HFFc6 (cell line): ENCODE measurements at regions not wholly inside any gene's neighbourhood (a gene's known extent, or its start where the extent isn't known, plus 50 kb on each side); places are given as distances from the start of the nearest gene placed in this dataset.
"Not testable (repeated sequence)": the region's sequence is repeated elsewhere in the genome, so short reads cannot be mapped to it uniquely, and the experiment has no call there.

Experiments used
- DNase-seq: peaks from one replicate; pipeline ENCODE4 v3.0.0-alpha.2; 2018
- H3K27ac Mint-ChIP-seq: 2 replicates; pipeline ENCODE4 v1.8.0; 2020; ENCODE audit warnings: mild to moderate bottlenecking, mixed read lengths
- H3K27me3 Mint-ChIP-seq: 2 replicates; pipeline ENCODE4 v1.8.0; 2021; ENCODE audit warnings: mild to moderate bottlenecking, moderate library complexity, mixed read lengths; ENCODE audit not compliant: insufficient read depth
- H3K36me3 Mint-ChIP-seq: 2 replicates; pipeline ENCODE4 v1.8.0; 2021; ENCODE audit warnings: low read depth, mixed read lengths
- H3K4me1 Mint-ChIP-seq: 2 replicates; pipeline ENCODE4 v1.8.0; 2020; ENCODE audit warnings: low read depth, mixed read lengths
- H3K4me3 Mint-ChIP-seq: 2 replicates; pipeline ENCODE4 v1.8.0; 2020; ENCODE audit warnings: mild to moderate bottlenecking, moderate library complexity, mixed read lengths
- H3K9me3 Mint-ChIP-seq: 2 replicates; pipeline ENCODE4 v1.8.0; 2020; ENCODE audit warnings: mild to moderate bottlenecking, mixed read lengths
- CTCF ChIP-seq: fragments of 200-600 bp; sonication (generic); IDR thresholded peaks from 2 replicates; pipeline ENCODE4 v1.5.0; 2021; ENCODE audit warnings: antibody characterized with exemption, mild to moderate bottlenecking

DNA sequence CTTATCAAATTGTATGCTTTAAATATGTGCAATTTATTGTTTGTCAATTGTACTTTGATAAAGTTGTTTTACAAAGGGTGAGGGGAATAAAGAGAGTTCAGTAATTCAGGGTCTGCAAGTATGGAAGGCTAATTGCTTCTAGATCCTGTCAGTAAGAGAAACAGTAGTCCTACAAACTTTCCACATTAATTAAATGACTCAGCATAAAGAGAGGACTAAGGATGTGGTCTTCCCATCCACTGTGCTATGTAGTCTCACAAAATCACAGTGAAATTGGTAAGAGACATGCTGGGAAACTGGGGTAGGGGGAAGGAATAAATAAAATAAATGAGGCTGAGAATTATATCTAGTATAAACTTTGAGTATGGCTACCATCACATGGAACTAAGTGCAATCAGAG lies 130.2 kb upstream of the PKP2 start:
- no peak for TF ChIP-seq CTCF
- Mint-ChIP-seq H3K4me3 (no peak overlapping the region), H3K4me1 (no peaks in the 10 kb centered on the region), H3K27ac (no peak overlapping the region), H3K27me3 (no peaks in the 10 kb centered on the region), H3K9me3 (peaks cover 50% of the 10 kb centered on the region), H3K36me3 (peaks cover 9% of the 10 kb centered on the region)
- no peak for DNase-seq

DNA sequence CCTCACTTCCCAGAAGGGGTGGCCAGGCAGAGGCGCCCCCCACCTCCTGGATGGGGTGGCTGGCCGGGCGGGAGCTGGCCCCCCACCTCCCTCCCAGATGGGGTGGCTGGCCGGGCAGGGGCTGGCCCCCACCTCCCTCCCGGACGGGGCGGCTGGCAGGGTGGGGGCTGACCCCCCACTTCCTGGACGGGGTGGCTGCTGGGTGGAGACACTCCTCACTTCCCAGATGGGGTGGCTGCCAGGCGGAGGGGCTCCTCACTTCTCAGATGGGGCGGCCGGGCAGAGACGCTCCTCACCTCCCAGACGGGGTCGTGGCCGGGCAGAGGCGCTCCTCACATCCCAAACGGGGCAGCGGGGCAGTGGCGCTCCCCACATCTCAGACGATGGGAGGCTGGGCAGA lies 126.1 kb upstream of the PKP2 start:
- Mint-ChIP-seq H3K36me3 (peaks cover 14% of the 10 kb centered on the region), H3K9me3 (peaks cover 59% of the 10 kb centered on the region)
- not testable (repeated sequence) for H3K27ac Mint-ChIP-seq, H3K4me3 Mint-ChIP-seq, H3K4me1 Mint-ChIP-seq, H3K27me3 Mint-ChIP-seq, DNase-seq

GRCh38 chr12:33017029-33017428 lies 120.5 kb upstream of the PKP2 start:
- not testable (repeated sequence) for H3K4me1 Mint-ChIP-seq, H3K27ac Mint-ChIP-seq, H3K36me3 Mint-ChIP-seq, DNase-seq, H3K4me3 Mint-ChIP-seq, H3K27me3 Mint-ChIP-seq
- H3K9me3 Mint-ChIP-seq: peaks cover 71% of the 10 kb centered on the region

DNA sequence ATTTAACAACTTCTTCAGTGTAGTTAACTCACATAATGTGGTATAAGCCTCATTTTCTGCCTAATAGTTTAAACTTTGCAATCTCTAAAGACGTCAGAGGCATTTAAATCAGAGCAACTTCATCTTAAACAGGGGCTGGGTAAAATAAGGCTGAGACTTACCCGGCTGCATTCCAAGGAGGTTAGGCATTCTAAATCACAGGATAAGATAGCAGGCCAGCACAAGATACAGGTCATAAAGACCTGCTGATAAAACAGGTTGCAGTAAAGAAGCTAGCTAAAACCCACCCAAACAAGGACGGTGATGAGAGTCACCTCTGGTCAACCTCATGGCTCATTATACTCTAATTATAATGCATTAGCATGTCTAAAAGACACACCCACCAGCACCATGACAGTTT lies 115.6 kb upstream of the PKP2 start:
- Mint-ChIP-seq H3K4me3 (no peak overlapping the region), H3K4me1 (no peaks in the 10 kb centered on the region), H3K27me3 (no peaks in the 10 kb centered on the region), H3K36me3 (no peaks in the 10 kb centered on the region), H3K27ac (no peak overlapping the region), H3K9me3 (peaks cover 41% of the 10 kb centered on the region)
- TF ChIP-seq CTCF: no peak
- no peak for DNase-seq

GRCh38 chr12:33006106-33006505 lies 109.5 kb upstream of the PKP2 start:
- Mint-ChIP-seq H3K4me3 (no peak overlapping the region), H3K4me1 (no peaks in the 10 kb centered on the region), H3K27me3 (no peaks in the 10 kb centered on the region), H3K36me3 (no peaks in the 10 kb centered on the region), H3K27ac (no peak overlapping the region), H3K9me3 (peaks cover 24% of the 10 kb centered on the region)
- DNase-seq: no peak
- no peak for TF ChIP-seq CTCF

DNA sequence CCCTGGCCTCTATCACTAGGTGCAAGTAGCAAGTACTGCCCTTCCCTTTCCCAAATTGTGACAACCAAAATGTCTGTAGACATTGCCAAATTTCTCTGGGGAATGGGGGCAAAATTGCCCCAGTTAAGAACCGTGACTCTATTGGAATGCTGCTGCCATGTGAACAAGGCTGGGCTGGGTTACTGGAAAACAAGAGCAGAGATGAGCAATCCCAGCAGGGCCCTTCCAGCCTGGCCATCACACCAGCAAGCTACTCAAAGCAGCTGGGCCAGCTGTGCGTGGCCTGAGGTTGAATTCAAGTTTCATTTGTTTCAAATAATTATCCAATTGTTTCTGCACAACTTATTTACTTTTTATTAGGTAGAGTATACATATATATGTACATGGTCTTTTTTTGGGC lies 103.4 kb upstream of the PKP2 start:
- H3K4me1 Mint-ChIP-seq: no peaks in the 10 kb centered on the region
- no peak overlapping the region for H3K27ac Mint-ChIP-seq
- no peak for TF ChIP-seq CTCF
- no peaks in the 10 kb centered on the region for H3K36me3 Mint-ChIP-seq
- H3K27me3 Mint-ChIP-seq: no peaks in the 10 kb centered on the region
- DNase-seq: no peak
- peaks cover 24% of the 10 kb centered on the region for H3K9me3 Mint-ChIP-seq
- no peak overlapping the region for H3K4me3 Mint-ChIP-seq

GRCh38 chr12:32997471-32997870 lies 100.9 kb upstream of the PKP2 start:
- no peak overlapping the region for H3K27ac Mint-ChIP-seq
- no peaks in the 10 kb centered on the region for H3K27me3 Mint-ChIP-seq
- no peaks in the 10 kb centered on the region for H3K36me3 Mint-ChIP-seq
- H3K4me3 Mint-ChIP-seq: no peak overlapping the region
- no peak for DNase-seq
- no peaks in the 10 kb centered on the region for H3K4me1 Mint-ChIP-seq
- no peak for TF ChIP-seq CTCF
- peaks cover 29% of the 10 kb centered on the region for H3K9me3 Mint-ChIP-seq
